C4-2B (cell line): ENCODE measurements at regions not wholly inside any gene's neighbourhood (a gene's known extent, or its start where the extent isn't known, plus 50 kb on each side); places are given as distances from the start of the nearest gene placed in this dataset.

Experiments used
- CTCF ChIP-seq: fragments of 450-650 bp; conservative IDR thresholded peaks from 2 replicates; pipeline ENCODE4 v1.5.1; 2017; ENCODE audit warnings: mild to moderate bottlenecking
- ZFX ChIP-seq: fragments of 450-650 bp; IDR thresholded peaks from 2 replicates; pipeline ENCODE4 v1.6.1; 2017

GRCh38 chr11:56808326-56808725 is 59.8 kb upstream of the OR9G4 start:
- TF ChIP-seq CTCF (no peak), ZFX (no peak)
